ENCODE measurements at regions not wholly inside any gene's neighbourhood (a gene's known extent, or its start where the extent isn't known, plus 50 kb on each side); places are given as distances from the start of the nearest gene placed in this dataset.

DNA sequence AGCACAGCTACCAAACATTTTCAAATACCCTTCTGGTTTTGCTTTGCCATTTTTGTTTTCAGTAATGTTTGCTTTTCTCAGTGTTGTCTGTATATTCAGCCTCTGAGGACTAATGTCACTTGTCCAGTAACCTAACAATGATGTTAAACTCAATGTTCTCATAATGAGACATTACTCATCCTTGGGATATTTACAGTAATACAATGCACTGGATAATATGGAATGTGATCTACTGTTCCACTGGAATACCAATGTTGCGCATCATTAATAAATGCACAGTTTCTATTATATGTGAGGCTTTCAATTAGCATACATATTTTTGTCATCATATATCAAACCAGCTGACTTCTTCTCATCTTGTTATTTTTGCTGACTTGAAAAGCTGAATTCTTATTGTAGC, 259.1 kb downstream of the SH2D1A start:
- DNase-seq (no peak), FAIRE-seq (no peak)
- Histone ChIP-seq H3K27me3 (ENCODE audit: control insufficient read depth, insufficient read depth, low read length) (no peaks in the 10 kb centered on the region), H3K27ac (ENCODE audit: low read depth in 2 of 2, low read length in 2 of 2) (no peak overlapping the region), H3K9ac (ENCODE audit: low read length in 3 of 3) (no peak overlapping the region), H3K4me3 (ENCODE audit: low read length in 3 of 3) (no peak overlapping the region), H3K4me1 (ENCODE audit: control insufficient read depth in 2 of 3, insufficient read depth in 2 of 3, low read depth in 1 of 3, low read length in 3 of 3) (no peaks in the 10 kb centered on the region), H3K9me3 (ENCODE audit: control insufficient read depth in 2 of 3, insufficient read depth in 1 of 3, low read length in 3 of 3) (no peaks in the 10 kb centered on the region), H3K36me3 (ENCODE audit: control insufficient read depth in 2 of 3, insufficient read depth in 3 of 3, low read length in 3 of 3) (no peaks in the 10 kb centered on the region)
- intact Hi-C loops (cut with DNase I), result no loop called here
- TF ChIP-seq, protein P1, sequence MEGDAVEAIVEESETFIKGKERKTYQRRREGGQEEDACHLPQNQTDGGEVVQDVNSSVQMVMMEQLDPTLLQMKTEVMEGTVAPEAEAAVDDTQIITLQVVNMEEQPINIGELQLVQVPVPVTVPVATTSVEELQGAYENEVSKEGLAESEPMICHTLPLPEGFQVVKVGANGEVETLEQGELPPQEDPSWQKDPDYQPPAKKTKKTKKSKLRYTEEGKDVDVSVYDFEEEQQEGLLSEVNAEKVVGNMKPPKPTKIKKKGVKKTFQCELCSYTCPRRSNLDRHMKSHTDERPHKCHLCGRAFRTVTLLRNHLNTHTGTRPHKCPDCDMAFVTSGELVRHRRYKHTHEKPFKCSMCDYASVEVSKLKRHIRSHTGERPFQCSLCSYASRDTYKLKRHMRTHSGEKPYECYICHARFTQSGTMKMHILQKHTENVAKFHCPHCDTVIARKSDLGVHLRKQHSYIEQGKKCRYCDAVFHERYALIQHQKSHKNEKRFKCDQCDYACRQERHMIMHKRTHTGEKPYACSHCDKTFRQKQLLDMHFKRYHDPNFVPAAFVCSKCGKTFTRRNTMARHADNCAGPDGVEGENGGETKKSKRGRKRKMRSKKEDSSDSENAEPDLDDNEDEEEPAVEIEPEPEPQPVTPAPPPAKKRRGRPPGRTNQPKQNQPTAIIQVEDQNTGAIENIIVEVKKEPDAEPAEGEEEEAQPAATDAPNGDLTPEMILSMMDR (IDR thresholded peaks at IDR 0.05; ENCODE audit: borderline replicate concordance, extremely low read depth, insufficient read depth), result no peak

DNA sequence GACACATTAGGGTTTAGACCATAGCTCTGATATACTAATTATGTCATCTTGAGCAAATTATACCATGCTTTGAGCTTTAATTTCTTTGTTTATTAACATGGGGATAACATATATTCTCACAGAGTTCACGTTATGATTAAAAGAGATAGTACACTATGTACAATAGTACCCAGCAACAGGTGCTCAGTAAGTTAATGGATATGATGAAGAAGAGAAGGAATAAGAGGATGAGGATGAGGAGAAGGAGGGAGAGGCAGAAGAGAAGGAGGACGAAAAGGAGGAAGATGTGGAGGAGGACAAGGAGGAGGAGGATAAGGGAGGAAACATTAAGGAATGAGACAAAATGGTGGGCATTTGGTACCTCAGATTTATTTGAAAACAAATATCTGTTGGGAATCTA, 260.4 kb downstream of the SH2D1A start:
- no peak overlapping the region for H3K27ac ChIP-seq (ENCODE audit: low read depth in 2 of 2, low read length in 2 of 2)
- intact Hi-C loops (cut with DNase I), result no loop called here
- DNase-seq (no peak), FAIRE-seq (no peak)
- H3K4me1 ChIP-seq (ENCODE audit: control insufficient read depth in 2 of 3, insufficient read depth in 2 of 3, low read depth in 1 of 3, low read length in 3 of 3), result no peaks in the 10 kb centered on the region
- TF ChIP-seq, protein P1 (IDR thresholded peaks at IDR 0.05; ENCODE audit: borderline replicate concordance, extremely low read depth, insufficient read depth), result no peak
- no peaks in the 10 kb centered on the region for H3K27me3 ChIP-seq (ENCODE audit: control insufficient read depth, insufficient read depth, low read length)
- H3K9me3 ChIP-seq (ENCODE audit: control insufficient read depth in 2 of 3, insufficient read depth in 1 of 3, low read length in 3 of 3), result no peaks in the 10 kb centered on the region
- H3K36me3 ChIP-seq (ENCODE audit: control insufficient read depth in 2 of 3, insufficient read depth in 3 of 3, low read length in 3 of 3), result no peaks in the 10 kb centered on the region
- no peak overlapping the region for H3K9ac ChIP-seq (ENCODE audit: low read length in 3 of 3)
- H3K4me3 ChIP-seq (ENCODE audit: low read length in 3 of 3), result no peak overlapping the region

GRCh38 chrX:124619710-124620109, 273.3 kb downstream of the SH2D1A start:
- no peaks in the 10 kb centered on the region for H3K27me3 ChIP-seq (ENCODE audit: control insufficient read depth, insufficient read depth, low read length)
- FAIRE-seq (no peak), DNase-seq (no peak)
- no peak overlapping the region for H3K27ac ChIP-seq (ENCODE audit: low read depth in 2 of 2, low read length in 2 of 2)
- TF ChIP-seq, protein P1 (IDR thresholded peaks at IDR 0.05; ENCODE audit: borderline replicate concordance, extremely low read depth, insufficient read depth), result no peak
- intact Hi-C loops (cut with DNase I), result no loop called here
- no peaks in the 10 kb centered on the region for H3K4me1 ChIP-seq (ENCODE audit: control insufficient read depth in 2 of 3, insufficient read depth in 2 of 3, low read depth in 1 of 3, low read length in 3 of 3)
- no peaks in the 10 kb centered on the region for H3K36me3 ChIP-seq (ENCODE audit: control insufficient read depth in 2 of 3, insufficient read depth in 3 of 3, low read length in 3 of 3)
- no peak overlapping the region for H3K4me3 ChIP-seq (ENCODE audit: low read length in 3 of 3)
- no peaks in the 10 kb centered on the region for H3K9me3 ChIP-seq (ENCODE audit: control insufficient read depth in 2 of 3, insufficient read depth in 1 of 3, low read length in 3 of 3)
- H3K9ac ChIP-seq (ENCODE audit: low read length in 3 of 3), result no peak overlapping the region

GRCh38 chrX:124634363-124634762, 288.0 kb downstream of the SH2D1A start:
- TF ChIP-seq, protein P1 (IDR thresholded peaks at IDR 0.05; ENCODE audit: borderline replicate concordance, extremely low read depth, insufficient read depth), result no peak
- Histone ChIP-seq H3K27ac (ENCODE audit: low read depth in 2 of 2, low read length in 2 of 2) (no peak overlapping the region), H3K9me3 (ENCODE audit: control insufficient read depth in 2 of 3, insufficient read depth in 1 of 3, low read length in 3 of 3) (no peaks in the 10 kb centered on the region), H3K4me1 (ENCODE audit: control insufficient read depth in 2 of 3, insufficient read depth in 2 of 3, low read depth in 1 of 3, low read length in 3 of 3) (no peaks in the 10 kb centered on the region), H3K27me3 (ENCODE audit: control insufficient read depth, insufficient read depth, low read length) (no peaks in the 10 kb centered on the region), H3K9ac (ENCODE audit: low read length in 3 of 3) (no peak overlapping the region), H3K4me3 (ENCODE audit: low read length in 3 of 3) (no peak overlapping the region), H3K36me3 (ENCODE audit: control insufficient read depth in 2 of 3, insufficient read depth in 3 of 3, low read length in 3 of 3) (no peaks in the 10 kb centered on the region)
- intact Hi-C loops (cut with DNase I), result no loop called here
- DNase-seq, result no peak
- FAIRE-seq, result no peak

Data from kidney (tissue), 13 donors.